ENCODE measurements at regions not wholly inside any gene's neighbourhood (a gene's known extent, or its start where the extent isn't known, plus 50 kb on each side); places are given as distances from the start of the nearest gene placed in this dataset.

- H3K27ac ChIP-seq, result no peak overlapping the region
- H3K9me3 ChIP-seq, result no peaks in the 10 kb centered on the region
- no peak overlapping the region for H3K4me3 ChIP-seq
- 29 to 30% methylated on average over 3 of the region's 3 CpGs for WGBS, 2 donors
- intact Hi-C loops (cut with DNase I), result no loop called here
- TF ChIP-seq, protein P1, sequence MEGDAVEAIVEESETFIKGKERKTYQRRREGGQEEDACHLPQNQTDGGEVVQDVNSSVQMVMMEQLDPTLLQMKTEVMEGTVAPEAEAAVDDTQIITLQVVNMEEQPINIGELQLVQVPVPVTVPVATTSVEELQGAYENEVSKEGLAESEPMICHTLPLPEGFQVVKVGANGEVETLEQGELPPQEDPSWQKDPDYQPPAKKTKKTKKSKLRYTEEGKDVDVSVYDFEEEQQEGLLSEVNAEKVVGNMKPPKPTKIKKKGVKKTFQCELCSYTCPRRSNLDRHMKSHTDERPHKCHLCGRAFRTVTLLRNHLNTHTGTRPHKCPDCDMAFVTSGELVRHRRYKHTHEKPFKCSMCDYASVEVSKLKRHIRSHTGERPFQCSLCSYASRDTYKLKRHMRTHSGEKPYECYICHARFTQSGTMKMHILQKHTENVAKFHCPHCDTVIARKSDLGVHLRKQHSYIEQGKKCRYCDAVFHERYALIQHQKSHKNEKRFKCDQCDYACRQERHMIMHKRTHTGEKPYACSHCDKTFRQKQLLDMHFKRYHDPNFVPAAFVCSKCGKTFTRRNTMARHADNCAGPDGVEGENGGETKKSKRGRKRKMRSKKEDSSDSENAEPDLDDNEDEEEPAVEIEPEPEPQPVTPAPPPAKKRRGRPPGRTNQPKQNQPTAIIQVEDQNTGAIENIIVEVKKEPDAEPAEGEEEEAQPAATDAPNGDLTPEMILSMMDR (IDR thresholded peaks at IDR 0.05), result no peak
- H3K36me3 ChIP-seq, result no peaks in the 10 kb centered on the region
- H3K27me3 ChIP-seq, result peaks cover 0 to 14% (median 7%) of the 10 kb centered on the region in 7 donors
- H3K4me1 ChIP-seq, result no peaks in the 10 kb centered on the region
- ATAC-seq (no peak), DNase-seq (no peak)
These were observed 168.5 kb upstream of the AKIRIN2 start for GRCh38 chr6:87870556-87870955.

- whole genome bisulfite sequencing, 2 donors, result 77 to 80% methylated on average over 7 of the region's 7 CpGs
- peaks cover 0 to 11% (median 0%) of the 10 kb centered on the region in 7 donors for H3K27me3 ChIP-seq
- H3K4me1 ChIP-seq, result no peaks in the 10 kb centered on the region
- TF ChIP-seq, protein P1 (IDR thresholded peaks at IDR 0.05), result no peak
- DNase-seq (no peak), ATAC-seq (no peak)
- no peaks in the 10 kb centered on the region for H3K36me3 ChIP-seq
- no peaks in the 10 kb centered on the region for H3K9me3 ChIP-seq
- H3K27ac ChIP-seq, result no peak overlapping the region
- intact Hi-C loops (cut with DNase I), result no loop called here
- H3K4me3 ChIP-seq, result no peak overlapping the region
These were observed 167.3 kb upstream of the AKIRIN2 start for GRCh38 chr6:87869064-87869905.

- H3K4me3 ChIP-seq, result no peak overlapping the region
- DNase-seq, result no peak
- peaks cover 0 to 17% (median 0%) of the 10 kb centered on the region in 11 donors for H3K9me3 ChIP-seq
- H3K27me3 ChIP-seq, result peaks cover 0 to 3% (median 0%) of the 10 kb centered on the region in 7 donors
- WGBS, 2 donors, result 89 to 91% methylated on average over 2 of the region's 2 CpGs
- ATAC-seq, result no peak
- no peaks in the 10 kb centered on the region for H3K36me3 ChIP-seq
- intact Hi-C loops (cut with DNase I), result no loop called here
- no peak overlapping the region for H3K27ac ChIP-seq
- TF ChIP-seq, protein P1 (IDR thresholded peaks at IDR 0.05), result no peak
- H3K4me1 ChIP-seq, result no peaks in the 10 kb centered on the region
These were observed 158.9 kb upstream of the AKIRIN2 start for GRCh38 chr6:87860902-87861301.

- 57 to 77% methylated on average over 1 of the region's 1 CpG for WGBS, 2 donors
- intact Hi-C loops (cut with DNase I), result no loop called here
- DNase-seq (no peak), ATAC-seq (no peak)
- no peaks in the 10 kb centered on the region for H3K36me3 ChIP-seq
- no peak overlapping the region for H3K4me3 ChIP-seq
- no peak overlapping the region for H3K27ac ChIP-seq
- H3K27me3 ChIP-seq, result peaks cover 0 to 3% (median 0%) of the 10 kb centered on the region in 7 donors
- peaks cover 0 to 17% (median 0%) of the 10 kb centered on the region in 11 donors for H3K9me3 ChIP-seq
- H3K4me1 ChIP-seq, result no peaks in the 10 kb centered on the region
- TF ChIP-seq, protein P1 (IDR thresholded peaks at IDR 0.05), result no peak
These were observed 156.4 kb upstream of the AKIRIN2 start for GRCh38 chr6:87858440-87858839.

Data from heart right ventricle (tissue), 16 donors.